ENCODE measurements at regions not wholly inside any gene's neighbourhood (a gene's known extent, or its start where the extent isn't known, plus 50 kb on each side); places are given as distances from the start of the nearest gene placed in this dataset.

DNA sequence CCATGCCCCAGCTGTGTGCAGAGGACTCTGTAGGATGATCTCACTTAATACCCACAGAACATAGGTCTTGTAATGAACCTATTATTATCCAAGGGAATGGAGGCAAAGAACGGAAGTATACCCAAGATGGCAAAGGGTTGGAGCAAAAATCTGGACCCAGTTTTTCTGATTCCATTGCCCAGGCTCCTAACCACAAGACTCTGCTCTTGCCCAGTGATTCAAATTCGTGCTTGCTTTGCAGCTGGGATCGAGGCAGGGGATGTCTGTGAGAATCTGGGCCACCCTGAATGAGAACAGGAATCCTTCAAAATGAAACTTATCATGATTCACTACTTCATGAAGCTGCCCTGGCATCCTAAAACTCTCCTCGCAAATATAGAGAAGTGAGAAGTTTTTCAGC, 97.5 kb upstream of the KCNJ6 start:
- Mint-ChIP-seq H3K27ac (no peak overlapping the region), H3K4me1 (no peaks in the 10 kb centered on the region), H3K9me3 (no peaks in the 10 kb centered on the region), H3K27me3 (peaks cover 6% of the 10 kb centered on the region), H3K36me3 (ENCODE audit: low read depth) (no peaks in the 10 kb centered on the region), H3K4me3 (no peak overlapping the region)
- DNase-seq (no peak), ATAC-seq (no peak)

DNA sequence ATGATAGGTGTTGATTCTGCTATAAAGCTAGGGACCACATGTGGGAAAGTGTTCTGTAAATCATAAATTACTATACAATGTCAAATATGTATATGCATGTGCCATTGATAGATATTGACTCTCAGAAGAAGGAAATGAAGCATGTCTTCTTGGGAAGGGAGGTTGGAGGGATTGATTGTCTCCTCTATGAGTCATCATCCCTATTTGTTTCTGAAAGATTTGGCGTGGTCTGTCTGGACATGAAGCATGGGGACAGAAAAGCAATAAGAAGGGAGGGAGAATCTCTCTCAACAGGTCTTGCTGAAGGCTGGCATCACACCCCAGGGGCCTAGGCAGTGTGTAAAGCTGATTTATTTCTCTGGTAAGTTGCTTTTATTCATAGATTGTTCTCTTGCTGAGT, 98.0 kb upstream of the KCNJ6 start:
- DNase-seq (no peak), ATAC-seq (no peak)
- Mint-ChIP-seq H3K4me1 (no peaks in the 10 kb centered on the region), H3K4me3 (no peak overlapping the region), H3K36me3 (ENCODE audit: low read depth) (no peaks in the 10 kb centered on the region), H3K27ac (no peak overlapping the region), H3K9me3 (no peaks in the 10 kb centered on the region), H3K27me3 (peaks cover 6% of the 10 kb centered on the region)

DNA sequence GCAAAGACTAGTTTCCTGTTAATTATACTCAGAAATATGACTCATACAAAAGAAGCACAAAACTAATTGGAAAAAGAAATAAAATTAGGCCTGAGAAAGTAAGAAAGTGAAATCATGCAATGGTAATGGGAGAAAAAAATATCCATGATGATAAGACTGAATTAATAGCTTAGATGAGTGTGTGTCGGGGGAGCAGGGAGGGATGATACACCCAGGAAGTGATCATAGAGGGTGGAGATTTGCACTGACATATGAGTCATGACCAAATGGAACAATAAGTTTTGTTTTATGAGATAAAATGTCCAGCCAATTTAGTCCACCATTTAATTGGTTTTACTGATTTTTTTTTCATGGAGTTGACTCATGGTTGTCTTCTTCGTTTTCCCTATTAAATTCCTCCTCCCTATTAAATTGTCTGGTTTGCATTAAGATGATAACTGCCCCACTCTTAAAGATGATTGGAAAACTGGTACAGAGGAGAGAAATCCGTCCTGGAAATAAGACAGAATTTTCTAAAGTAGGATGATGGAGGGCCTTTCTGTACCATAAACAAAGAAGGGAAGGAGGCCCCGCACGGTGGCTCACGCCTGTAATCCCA, 111.7 kb upstream of the KCNJ6 start:
- no peak for DNase-seq
- Mint-ChIP-seq H3K27me3 (peaks cover under 1% of the 10 kb centered on the region), H3K9me3 (no peaks in the 10 kb centered on the region), H3K4me1 (no peaks in the 10 kb centered on the region), H3K36me3 (ENCODE audit: low read depth) (no peaks in the 10 kb centered on the region), H3K4me3 (no peak overlapping the region), H3K27ac (no peak overlapping the region)
- no peak for ATAC-seq

DNA sequence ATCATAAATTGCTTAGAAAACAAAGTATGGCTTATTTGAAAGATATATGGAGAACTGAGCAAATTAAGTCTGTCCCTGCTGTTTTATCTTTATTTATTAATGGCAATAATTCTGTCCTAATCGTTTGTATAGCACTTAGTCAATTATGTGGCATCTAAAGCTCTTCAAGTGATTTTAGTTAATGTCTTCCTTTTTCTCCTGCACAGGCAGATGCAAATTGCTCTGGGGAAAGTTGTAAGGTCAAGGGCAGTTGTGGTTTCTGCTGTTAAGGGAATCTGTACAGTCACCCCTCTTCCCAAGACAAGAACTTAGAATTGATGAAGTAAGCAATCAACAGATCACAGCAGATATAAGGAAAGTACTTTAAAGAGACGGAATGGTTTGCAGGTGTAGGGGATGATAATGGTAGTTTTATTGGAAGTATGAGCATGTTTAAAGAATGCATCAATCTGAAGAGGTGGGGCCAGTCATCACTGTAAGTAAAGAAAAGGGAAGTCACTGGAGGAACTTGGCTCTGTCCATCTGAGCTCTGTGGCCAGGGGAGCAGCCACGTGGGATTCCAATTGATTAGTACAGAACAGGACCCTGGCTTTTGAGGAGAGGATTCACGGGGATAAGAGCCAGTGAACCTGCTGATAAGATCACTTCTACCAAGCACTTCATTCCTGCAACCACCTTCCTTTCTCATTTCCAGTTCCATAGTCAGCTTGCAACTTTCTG, 116.0 kb upstream of the KCNJ6 start:
- H3K4me1 Mint-ChIP-seq, result no peaks in the 10 kb centered on the region

DNA sequence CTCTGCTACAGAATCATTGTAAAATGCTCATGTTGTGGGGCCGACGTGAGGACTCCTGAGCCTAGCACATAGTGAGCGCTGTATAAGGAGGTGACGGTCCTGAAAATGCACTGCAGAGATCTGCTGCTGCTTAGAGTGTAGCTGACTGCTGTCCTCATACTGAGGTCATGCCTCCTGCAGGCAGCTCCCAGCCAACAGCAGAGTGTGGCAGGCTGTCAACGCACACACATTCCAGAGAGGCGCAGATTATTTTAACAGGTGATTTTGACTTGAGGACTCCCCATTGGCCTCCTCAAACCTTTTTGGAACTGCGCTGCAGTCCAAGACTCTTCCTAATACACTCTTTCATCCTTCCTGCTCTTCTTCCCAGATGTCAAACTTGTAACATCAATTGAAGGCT, 119.8 kb upstream of the KCNJ6 start:
- no peak overlapping the region for H3K4me3 Mint-ChIP-seq
- H3K9me3 Mint-ChIP-seq, result no peaks in the 10 kb centered on the region
- peaks cover 1% of the 10 kb centered on the region for H3K27me3 Mint-ChIP-seq
- no peak for DNase-seq
- H3K36me3 Mint-ChIP-seq (ENCODE audit: low read depth), result no peaks in the 10 kb centered on the region
- ATAC-seq, result no peak
- no peaks in the 10 kb centered on the region for H3K4me1 Mint-ChIP-seq
- H3K27ac Mint-ChIP-seq, result no peak overlapping the region

More for the DNA sequence above, 116.0 kb upstream of the KCNJ6 start:
- no peak overlapping the region for H3K4me3 Mint-ChIP-seq
- H3K27ac Mint-ChIP-seq, result no peak overlapping the region
- no peak for DNase-seq
- no peak for ATAC-seq
- H3K27me3 Mint-ChIP-seq, result peaks cover 1% of the 10 kb centered on the region
- no peaks in the 10 kb centered on the region for H3K9me3 Mint-ChIP-seq
- no peaks in the 10 kb centered on the region for H3K36me3 Mint-ChIP-seq (ENCODE audit: low read depth)

DNA sequence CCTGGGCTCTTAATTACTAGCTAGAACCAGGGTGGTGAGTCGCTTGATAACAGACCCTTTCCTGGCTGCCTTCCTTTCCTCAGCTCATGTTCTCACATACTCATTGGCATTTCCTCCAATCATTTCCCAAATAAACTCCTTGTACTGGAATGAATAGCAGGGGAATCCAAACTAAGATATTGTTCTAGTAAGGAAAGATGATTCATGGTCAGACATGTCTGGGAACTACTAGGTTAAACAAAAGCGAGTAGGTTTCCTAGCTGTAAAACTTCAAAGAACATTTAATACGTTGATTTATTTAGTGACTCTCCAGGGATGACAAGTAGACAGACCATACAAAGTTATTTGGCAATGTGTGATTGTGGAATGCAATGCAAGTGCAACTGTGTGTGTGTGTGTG, 121.2 kb upstream of the KCNJ6 start:
- Mint-ChIP-seq H3K4me3 (no peak overlapping the region), H3K4me1 (no peaks in the 10 kb centered on the region), H3K27ac (no peak overlapping the region), H3K27me3 (peaks cover 1% of the 10 kb centered on the region), H3K9me3 (no peaks in the 10 kb centered on the region), H3K36me3 (ENCODE audit: low read depth) (no peaks in the 10 kb centered on the region)
- DNase-seq, result no peak
- ATAC-seq, result no peak

DNA sequence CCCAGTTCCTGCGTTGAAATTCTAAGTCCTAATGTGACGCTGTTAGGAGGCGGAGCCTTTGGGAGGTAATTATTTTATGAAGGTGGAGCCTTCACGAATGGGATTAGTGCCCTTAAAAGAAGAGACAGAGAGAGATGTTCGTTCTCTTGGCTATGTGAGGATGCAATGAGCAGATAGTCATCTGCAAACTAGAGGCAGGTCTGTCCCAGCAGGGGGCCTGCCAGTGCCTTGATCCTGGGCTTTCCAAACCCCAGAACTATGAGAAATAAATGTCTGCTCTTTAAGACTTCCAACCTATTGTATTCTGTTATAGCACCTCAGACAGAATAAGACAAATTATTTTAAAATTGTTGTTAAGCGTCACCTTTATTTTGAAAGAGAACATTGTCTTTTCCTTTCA, 123.1 kb upstream of the KCNJ6 start:
- Mint-ChIP-seq H3K4me1 (no peaks in the 10 kb centered on the region), H3K4me3 (no peak overlapping the region), H3K27ac (no peak overlapping the region), H3K9me3 (no peaks in the 10 kb centered on the region), H3K27me3 (peaks cover 1% of the 10 kb centered on the region), H3K36me3 (ENCODE audit: low read depth) (no peaks in the 10 kb centered on the region)
- no peak for DNase-seq
- ATAC-seq, result no peak

DNA sequence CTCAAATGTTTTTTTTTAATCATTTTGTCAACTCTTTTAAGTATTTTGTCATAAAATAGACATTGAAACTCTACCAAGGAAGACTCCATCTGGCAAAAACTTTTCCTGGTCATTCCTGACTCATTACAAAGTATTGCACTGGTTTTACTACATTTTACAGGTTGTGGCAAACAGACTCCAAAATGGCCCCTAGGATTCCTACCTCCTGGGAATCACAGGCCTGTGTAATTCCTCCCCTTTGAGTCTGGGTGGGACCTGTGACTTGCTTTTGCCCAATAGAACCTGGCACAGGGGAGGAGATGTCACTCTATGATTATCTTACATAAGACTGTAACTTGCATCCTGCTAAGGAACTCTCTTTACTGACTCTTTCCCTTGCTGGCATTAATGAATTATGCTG, 123.6 kb upstream of the KCNJ6 start:
- peaks cover 1% of the 10 kb centered on the region for H3K27me3 Mint-ChIP-seq
- no peaks in the 10 kb centered on the region for H3K9me3 Mint-ChIP-seq
- DNase-seq (no peak), ATAC-seq (no peak)
- H3K4me1 Mint-ChIP-seq, result no peaks in the 10 kb centered on the region
- no peaks in the 10 kb centered on the region for H3K36me3 Mint-ChIP-seq (ENCODE audit: low read depth)
- no peak overlapping the region for H3K27ac Mint-ChIP-seq
- no peak overlapping the region for H3K4me3 Mint-ChIP-seq

DNA sequence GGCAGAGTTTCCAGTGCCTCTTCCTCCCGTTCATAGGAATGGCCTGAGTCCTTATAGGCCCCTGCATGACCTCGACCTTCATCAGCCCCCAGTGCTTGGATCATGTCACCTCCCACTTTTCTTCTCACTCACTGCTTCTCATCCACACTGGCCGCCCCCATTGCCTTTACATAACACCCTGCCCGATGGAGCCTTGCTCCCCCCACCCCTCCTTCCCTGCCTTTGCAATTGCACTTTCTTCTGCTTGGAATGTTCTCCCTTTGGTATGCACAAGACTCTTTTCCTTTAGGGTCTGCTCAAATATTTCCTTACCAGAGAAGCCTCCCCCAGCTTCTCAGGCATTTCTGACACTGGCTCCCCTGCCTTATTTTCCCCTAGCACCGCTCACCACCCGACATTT, 125.2 kb upstream of the KCNJ6 start:
- ATAC-seq (no peak), DNase-seq (no peak)
- Mint-ChIP-seq H3K27ac (no peak overlapping the region), H3K27me3 (peaks cover 7% of the 10 kb centered on the region), H3K36me3 (ENCODE audit: low read depth) (no peaks in the 10 kb centered on the region), H3K4me3 (no peak overlapping the region), H3K4me1 (no peaks in the 10 kb centered on the region), H3K9me3 (no peaks in the 10 kb centered on the region)

DNA sequence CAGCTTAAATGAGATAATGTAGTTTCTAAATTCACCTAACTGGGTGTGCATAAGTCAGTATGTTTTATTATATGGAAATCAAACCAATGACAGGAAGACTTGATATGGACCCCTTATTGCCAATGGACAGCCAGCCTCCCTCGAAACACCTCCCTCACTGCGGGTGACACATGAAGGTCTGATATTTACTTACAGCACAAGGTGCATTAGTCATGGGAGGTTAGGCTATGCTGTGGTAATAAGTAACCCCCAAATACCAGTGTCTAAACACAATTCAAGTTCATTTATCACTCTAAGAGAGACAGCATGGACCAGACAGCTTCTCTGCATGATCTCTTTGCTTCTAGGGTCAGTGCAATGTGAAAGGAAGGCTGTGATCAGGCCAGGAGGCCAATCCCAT, 126.0 kb upstream of the KCNJ6 start:
- Mint-ChIP-seq H3K27me3 (peaks cover 7% of the 10 kb centered on the region), H3K27ac (no peak overlapping the region), H3K9me3 (no peaks in the 10 kb centered on the region), H3K4me3 (no peak overlapping the region), H3K4me1 (no peaks in the 10 kb centered on the region), H3K36me3 (ENCODE audit: low read depth) (no peaks in the 10 kb centered on the region)
- ATAC-seq (no peak), DNase-seq (no peak)

DNA sequence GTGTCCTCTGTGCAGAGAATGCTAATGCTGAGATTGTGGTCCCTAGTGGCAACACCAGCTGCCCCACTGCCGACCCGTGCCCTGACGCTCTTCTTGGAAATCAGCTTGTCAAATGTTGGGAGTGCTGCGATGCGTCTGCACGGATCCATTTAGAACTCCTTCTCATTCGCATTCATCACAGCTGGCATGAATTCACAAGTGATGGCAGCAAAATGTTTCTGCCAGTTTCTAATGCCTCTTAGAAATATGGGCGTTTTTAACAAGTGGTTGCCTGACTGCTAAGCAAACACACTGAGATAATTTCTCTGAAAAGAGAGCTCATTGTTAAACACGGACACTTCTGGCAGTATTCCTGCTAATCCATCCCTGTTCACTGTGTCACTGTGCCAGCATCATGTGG, 131.9 kb upstream of the KCNJ6 start:
- no peaks in the 10 kb centered on the region for H3K9me3 Mint-ChIP-seq

DNA sequence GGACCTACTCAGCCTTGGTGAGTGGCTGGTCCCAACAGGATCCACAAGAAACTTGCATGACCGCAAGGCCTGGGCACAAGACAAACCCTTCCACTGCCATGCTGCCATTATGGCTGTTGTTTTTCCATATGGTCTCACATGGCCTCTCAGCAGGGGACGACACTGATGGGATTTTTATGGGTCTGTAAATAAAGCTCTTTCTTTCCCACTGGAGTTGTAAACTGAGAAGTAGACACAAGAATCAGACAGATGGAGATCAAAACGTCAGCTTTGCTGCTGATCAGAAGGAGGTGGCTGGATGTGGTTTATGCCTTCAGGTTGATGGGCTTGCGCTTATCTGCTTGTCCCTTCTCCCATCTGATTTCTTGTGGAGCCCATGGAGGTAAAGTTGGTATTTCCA, 138.1 kb upstream of the KCNJ6 start:
- Mint-ChIP-seq H3K36me3 (ENCODE audit: low read depth) (no peaks in the 10 kb centered on the region), H3K27me3 (no peaks in the 10 kb centered on the region), H3K4me1 (no peaks in the 10 kb centered on the region), H3K27ac (no peak overlapping the region), H3K9me3 (no peaks in the 10 kb centered on the region), H3K4me3 (no peak overlapping the region)
- no peak for ATAC-seq
- no peak for DNase-seq

More for the DNA sequence above, 131.9 kb upstream of the KCNJ6 start:
- Mint-ChIP-seq H3K36me3 (ENCODE audit: low read depth) (no peaks in the 10 kb centered on the region), H3K4me3 (no peak overlapping the region), H3K27me3 (peaks cover 7% of the 10 kb centered on the region), H3K4me1 (no peaks in the 10 kb centered on the region), H3K27ac (no peak overlapping the region)
- ATAC-seq, result no peak
- DNase-seq, result no peak

DNA sequence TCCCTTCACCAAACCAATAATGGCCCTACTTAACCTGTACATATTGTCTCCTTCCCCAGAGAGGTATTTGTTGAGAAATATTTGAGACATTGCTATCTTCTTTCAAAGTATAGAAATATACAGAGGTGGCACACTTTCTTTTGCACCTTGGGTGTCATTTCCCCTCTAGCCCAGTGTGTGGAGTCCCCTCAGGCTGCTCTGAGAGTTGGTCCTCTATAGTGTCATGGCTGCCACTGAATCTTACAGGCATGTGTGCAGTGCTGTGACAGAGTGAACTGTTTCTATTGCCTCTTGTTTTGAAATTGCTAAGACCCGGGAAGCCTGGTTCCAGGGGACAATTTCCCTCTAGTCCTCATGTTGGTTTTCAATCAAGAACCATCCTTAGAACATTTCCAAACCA, 140.2 kb upstream of the KCNJ6 start:
- Mint-ChIP-seq H3K36me3 (ENCODE audit: low read depth) (no peaks in the 10 kb centered on the region), H3K27ac (no peak overlapping the region), H3K9me3 (no peaks in the 10 kb centered on the region), H3K4me3 (no peak overlapping the region), H3K27me3 (no peaks in the 10 kb centered on the region), H3K4me1 (no peaks in the 10 kb centered on the region)
- ATAC-seq, result no peak
- no peak for DNase-seq

DNA sequence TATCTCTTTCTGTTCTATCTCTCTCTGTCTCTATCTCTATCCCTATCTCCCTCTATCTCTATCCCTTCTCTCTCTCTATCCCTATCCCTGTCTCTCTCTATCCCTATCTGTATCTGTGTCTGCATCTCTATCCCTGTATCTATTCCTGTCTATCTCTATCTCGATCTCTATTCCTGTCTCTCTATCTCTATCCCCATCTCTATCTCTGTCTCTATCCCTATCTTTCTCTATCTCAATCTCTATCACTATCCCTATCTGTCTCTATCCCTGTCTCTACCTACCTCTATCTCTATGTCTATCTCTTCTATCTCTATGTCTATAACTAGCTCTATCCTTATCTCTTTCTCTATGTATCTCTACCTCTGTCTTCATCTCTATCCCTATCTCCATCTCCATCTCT, 141.4 kb upstream of the KCNJ6 start:
- no peaks in the 10 kb centered on the region for H3K9me3 Mint-ChIP-seq
- no peaks in the 10 kb centered on the region for H3K36me3 Mint-ChIP-seq (ENCODE audit: low read depth)
- no peaks in the 10 kb centered on the region for H3K27me3 Mint-ChIP-seq
- no peak overlapping the region for H3K4me3 Mint-ChIP-seq
- H3K27ac Mint-ChIP-seq, result no peak overlapping the region
- H3K4me1 Mint-ChIP-seq, result no peaks in the 10 kb centered on the region
- ATAC-seq (no peak), DNase-seq (no peak)

DNA sequence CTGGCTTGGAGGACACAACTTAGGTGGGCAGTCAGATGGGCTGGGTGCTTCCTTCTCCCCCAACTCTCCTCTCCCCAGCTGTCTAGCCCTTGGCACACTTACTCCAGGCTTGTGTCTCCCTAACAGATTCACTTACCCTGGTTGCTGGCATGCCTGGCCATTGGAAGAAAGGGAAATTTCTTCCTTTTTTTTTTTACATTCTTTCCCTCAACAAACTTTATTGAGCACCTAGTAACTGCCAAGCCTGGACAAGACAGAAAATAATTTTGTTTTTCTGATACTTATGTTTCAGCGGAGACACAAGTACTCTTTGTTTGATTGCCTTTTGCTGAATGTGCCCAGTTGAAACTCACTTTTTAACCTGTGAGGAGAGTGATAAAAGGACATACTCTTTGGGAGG, 144.3 kb upstream of the KCNJ6 start:
- no peaks in the 10 kb centered on the region for H3K36me3 Mint-ChIP-seq (ENCODE audit: low read depth)
- H3K4me1 Mint-ChIP-seq, result no peaks in the 10 kb centered on the region
- H3K9me3 Mint-ChIP-seq, result no peaks in the 10 kb centered on the region

More for the DNA sequence above, 144.3 kb upstream of the KCNJ6 start:
- DNase-seq (no peak), ATAC-seq (no peak)
- no peak overlapping the region for H3K4me3 Mint-ChIP-seq
- H3K27ac Mint-ChIP-seq, result no peak overlapping the region
- H3K27me3 Mint-ChIP-seq, result no peaks in the 10 kb centered on the region

Data from activated naive CD8-positive, alpha-beta T cell treated with anti-CD3 and anti-CD28 coated beads, Interleukin-2, amount 50 U/mL, for 24 hours (primary cell).